ENCODE measurements at regions not wholly inside any gene's neighbourhood (a gene's known extent, or its start where the extent isn't known, plus 50 kb on each side); places are given as distances from the start of the nearest gene placed in this dataset.

DNA sequence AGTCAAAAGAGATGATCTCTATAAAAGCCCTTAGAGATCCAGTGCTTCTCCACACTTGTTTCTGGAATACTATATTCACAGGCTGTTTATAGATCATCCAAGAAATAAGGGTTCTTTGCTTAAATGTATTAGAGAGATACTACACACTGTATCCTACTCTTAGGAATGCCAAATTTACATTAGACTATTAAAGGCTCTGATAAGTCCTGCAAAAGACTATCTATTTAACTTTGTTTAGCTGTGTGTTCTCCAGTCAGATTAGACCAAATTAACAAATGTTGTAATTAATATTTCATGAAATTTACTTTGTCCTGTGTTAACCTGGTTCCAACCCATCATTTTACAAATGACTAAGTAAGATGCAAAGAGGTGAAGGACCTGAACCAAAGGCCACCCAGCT lies 260.5 kb upstream of the ZIC3 start:
- H3K27ac ChIP-seq (ENCODE audit: low read length) = no peak overlapping the region
- intact Hi-C loops (cut with micrococcal nuclease; ENCODE audit: unreplicated experiment) (no loop called here), in situ Hi-C loops (cut with HindIII; ENCODE audit: low pct_unique_long_range_greater_than_20kb, low sequenced_read_pairs) (no loop called here)
- no peak for DNase-seq (ENCODE audit: low read depth, low spot score)
- no peaks in the 10 kb centered on the region for H3K36me3 ChIP-seq (ENCODE audit: control insufficient read depth, insufficient read depth, low read length)
- BruUV-seq (replicated peaks) = no TSS peak
- TF ChIP-seq, protein P1, sequence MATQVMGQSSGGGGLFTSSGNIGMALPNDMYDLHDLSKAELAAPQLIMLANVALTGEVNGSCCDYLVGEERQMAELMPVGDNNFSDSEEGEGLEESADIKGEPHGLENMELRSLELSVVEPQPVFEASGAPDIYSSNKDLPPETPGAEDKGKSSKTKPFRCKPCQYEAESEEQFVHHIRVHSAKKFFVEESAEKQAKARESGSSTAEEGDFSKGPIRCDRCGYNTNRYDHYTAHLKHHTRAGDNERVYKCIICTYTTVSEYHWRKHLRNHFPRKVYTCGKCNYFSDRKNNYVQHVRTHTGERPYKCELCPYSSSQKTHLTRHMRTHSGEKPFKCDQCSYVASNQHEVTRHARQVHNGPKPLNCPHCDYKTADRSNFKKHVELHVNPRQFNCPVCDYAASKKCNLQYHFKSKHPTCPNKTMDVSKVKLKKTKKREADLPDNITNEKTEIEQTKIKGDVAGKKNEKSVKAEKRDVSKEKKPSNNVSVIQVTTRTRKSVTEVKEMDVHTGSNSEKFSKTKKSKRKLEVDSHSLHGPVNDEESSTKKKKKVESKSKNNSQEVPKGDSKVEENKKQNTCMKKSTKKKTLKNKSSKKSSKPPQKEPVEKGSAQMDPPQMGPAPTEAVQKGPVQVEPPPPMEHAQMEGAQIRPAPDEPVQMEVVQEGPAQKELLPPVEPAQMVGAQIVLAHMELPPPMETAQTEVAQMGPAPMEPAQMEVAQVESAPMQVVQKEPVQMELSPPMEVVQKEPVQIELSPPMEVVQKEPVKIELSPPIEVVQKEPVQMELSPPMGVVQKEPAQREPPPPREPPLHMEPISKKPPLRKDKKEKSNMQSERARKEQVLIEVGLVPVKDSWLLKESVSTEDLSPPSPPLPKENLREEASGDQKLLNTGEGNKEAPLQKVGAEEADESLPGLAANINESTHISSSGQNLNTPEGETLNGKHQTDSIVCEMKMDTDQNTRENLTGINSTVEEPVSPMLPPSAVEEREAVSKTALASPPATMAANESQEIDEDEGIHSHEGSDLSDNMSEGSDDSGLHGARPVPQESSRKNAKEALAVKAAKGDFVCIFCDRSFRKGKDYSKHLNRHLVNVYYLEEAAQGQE (IDR thresholded peaks at IDR 0.05; ENCODE audit: insufficient read depth in 1 of 2, low read depth in 2 of 2, low read length in 1 of 2) = no peak
- TF ChIP-seq SIN3A (IDR thresholded peaks at IDR 0.05; ENCODE audit: borderline replicate concordance, insufficient read depth, low read depth, low read length) (no peak), TCF7L2 (IDR thresholded peaks at IDR 0.05; ENCODE audit: low read depth, low read length) (no peak)
- no peak for ATAC-seq
- no peak overlapping the region for H3K4me3 ChIP-seq (ENCODE audit: low read depth in 2 of 2, low read length in 2 of 2)
- no peaks in the 10 kb centered on the region for H3K9me3 ChIP-seq (ENCODE audit: control insufficient read depth, insufficient read depth, low read depth, low read length)
- POLR2A ChIA-PET = no interaction called here
- H3K4me1 ChIP-seq (ENCODE audit: control insufficient read depth, insufficient read depth, low read length) = no peaks in the 10 kb centered on the region; the same call in 1 of the 2 replicates
- no peaks in the 10 kb centered on the region for H3K27me3 ChIP-seq (ENCODE audit: control insufficient read depth, insufficient read depth, low read length)
- CTCF ChIA-PET = no interaction called here

GRCh38 chrX:137297167-137297566 lies 263.4 kb upstream of the GPR101 start:
- DNase-seq (ENCODE audit: low read depth, low spot score) = no peak
- no peak overlapping the region for H3K27ac ChIP-seq (ENCODE audit: low read length)
- ATAC-seq = no peak
- H3K36me3 ChIP-seq (ENCODE audit: control insufficient read depth, insufficient read depth, low read length) = no peaks in the 10 kb centered on the region
- intact Hi-C loops (cut with micrococcal nuclease; ENCODE audit: unreplicated experiment) = no loop called here
- H3K4me3 ChIP-seq (ENCODE audit: low read depth in 2 of 2, low read length in 2 of 2) = no peak overlapping the region
- in situ Hi-C loops (cut with HindIII; ENCODE audit: low pct_unique_long_range_greater_than_20kb, low sequenced_read_pairs) = no loop called here
- POLR2A ChIA-PET = no interaction called here
- BruUV-seq (replicated peaks) = no TSS peak
- no peaks in the 10 kb centered on the region for H3K27me3 ChIP-seq (ENCODE audit: control insufficient read depth, insufficient read depth, low read length)
- TF ChIP-seq SIN3A (IDR thresholded peaks at IDR 0.05; ENCODE audit: borderline replicate concordance, insufficient read depth, low read depth, low read length) = no peak
- TF ChIP-seq, protein P1 (IDR thresholded peaks at IDR 0.05; ENCODE audit: insufficient read depth in 1 of 2, low read depth in 2 of 2, low read length in 1 of 2) = no peak
- TF ChIP-seq CTCF (IDR thresholded peaks at IDR 0.05) = no peak
- no peak for TF ChIP-seq TCF7L2 (IDR thresholded peaks at IDR 0.05; ENCODE audit: low read depth, low read length)
- no peak for TF ChIP-seq POLR2AphosphoS5 (IDR thresholded peaks at IDR 0.05; ENCODE audit: low read depth, low read length)
- H3K4me1 ChIP-seq (ENCODE audit: control insufficient read depth, insufficient read depth, low read length) = no peaks in the 10 kb centered on the region
- H3K9me3 ChIP-seq (ENCODE audit: control insufficient read depth, insufficient read depth, low read depth, low read length) = no peaks in the 10 kb centered on the region
- CTCF ChIA-PET = no interaction called here
